ENCODE measurements at regions not wholly inside any gene's neighbourhood (a gene's known extent, or its start where the extent isn't known, plus 50 kb on each side); places are given as distances from the start of the nearest gene placed in this dataset.

GRCh38 chr6:138593124-138593877, 94.0 kb upstream of the NHSL1 start (continued):
- TF ChIP-seq ELF4 (CRISPR knock-in tag; IDR thresholded peaks at IDR 0.05; ENCODE audit: borderline replicate concordance) (no peak; the same call in 1 of the 2 replicates), ZNF556 (CRISPR knock-in tag; IDR thresholded peaks at IDR 0.05; ENCODE audit: borderline replicate concordance) (no peak), FOSL2 (CRISPR knock-in tag; IDR thresholded peaks at IDR 0.05) (peak; percentile 98), NR0B2 (CRISPR knock-in tag; IDR thresholded peaks at IDR 0.05) (no peak), HCFC1 (IDR thresholded peaks at IDR 0.05; ENCODE audit: low read depth, low read length) (no peak), HOXA5 (CRISPR knock-in tag; IDR thresholded peaks at IDR 0.05) (peak; percentile 59; the same call in 1 of the 2 replicates), SNAI1 (CRISPR knock-in tag; IDR thresholded peaks at IDR 0.05; ENCODE audit: borderline replicate concordance) (no peak), ARID4A (CRISPR knock-in tag; IDR thresholded peaks at IDR 0.05; ENCODE audit: borderline replicate concordance) (peak; percentile 45; the same call in 1 of the 2 replicates), ZNF451 (CRISPR knock-in tag; IDR thresholded peaks at IDR 0.05) (no peak), ZNF44 (CRISPR knock-in tag; IDR thresholded peaks at IDR 0.05) (no peak), HNF1A (IDR thresholded peaks at IDR 0.05; ENCODE audit: low read depth) (no peak; the same call in 1 of the 2 replicates), HNF1A (CRISPR knock-in tag; IDR thresholded peaks at IDR 0.05; ENCODE audit: borderline replicate concordance) (peak; percentile 50; the same call in 1 of the 2 replicates), ZNF777 (CRISPR knock-in tag; IDR thresholded peaks at IDR 0.05) (peak; percentile 55; the same call in 1 of the 2 replicates), KDM2A (CRISPR knock-in tag; IDR thresholded peaks at IDR 0.05; ENCODE audit: borderline replicate concordance, low read depth) (peak; percentile 72), ZFP41 (CRISPR knock-in tag; IDR thresholded peaks at IDR 0.05; ENCODE audit: borderline replicate concordance) (no peak), ZSCAN30 (CRISPR knock-in tag; IDR thresholded peaks at IDR 0.05) (no peak), ZNF513 (CRISPR knock-in tag; conservative IDR thresholded peaks at IDR 0.05) (0 out of 2 replicates have a peak, but pooled peaks have one; percentile 23), SP5 (CRISPR knock-in tag; IDR thresholded peaks at IDR 0.05; ENCODE audit: borderline replicate concordance, low read depth) (0 out of 2 replicates have a peak, but pooled peaks have one; percentile 34), ZNF747 (CRISPR knock-in tag; IDR thresholded peaks at IDR 0.05; ENCODE audit: borderline replicate concordance) (peak; percentile 51; the same call in 1 of the 2 replicates)
